ENCODE measurements at regions not wholly inside any gene's neighbourhood (a gene's known extent, or its start where the extent isn't known, plus 50 kb on each side); places are given as distances from the start of the nearest gene placed in this dataset.

DNA sequence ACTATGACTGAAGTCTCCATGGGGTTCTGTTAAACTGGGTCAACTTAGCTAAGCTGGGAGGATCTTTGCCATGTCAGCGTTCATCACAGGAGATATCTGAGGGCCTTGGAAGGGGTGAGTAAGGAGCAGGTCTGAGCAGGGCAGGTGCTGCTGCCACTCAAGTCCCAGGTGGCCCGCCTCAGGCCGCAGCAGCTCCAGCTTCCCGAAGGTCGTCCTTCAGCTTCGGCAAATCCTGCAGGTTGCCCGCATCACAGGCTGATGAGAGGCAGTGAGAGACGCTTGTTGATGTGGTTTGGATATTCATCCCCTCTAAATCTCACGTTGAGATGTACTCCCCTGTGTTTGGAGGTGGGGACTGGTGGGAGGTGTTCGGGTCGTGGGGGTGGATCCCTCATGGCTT lies 166.6 kb downstream of the VAPA start:
- H3K27me3 Mint-ChIP-seq (ENCODE audit: insufficient read depth, unreplicated experiment), result no peaks in the 10 kb centered on the region
- no peak for TF ChIP-seq CTCF (IDR thresholded peaks at IDR 0.05; ENCODE audit: insufficient read depth in 1 of 2, low read depth in 1 of 2, low read length in 1 of 2, severe bottlenecking in 1 of 2, unreplicated experiment in 1 of 2)
- no peak overlapping the region for H3K27ac Mint-ChIP-seq (ENCODE audit: unreplicated experiment)

GRCh38 chr18:10081492-10081891 lies 167.7 kb downstream of the VAPA start:
- Mint-ChIP-seq H3K27me3 (ENCODE audit: insufficient read depth, unreplicated experiment) (no peaks in the 10 kb centered on the region), H3K27ac (ENCODE audit: unreplicated experiment) (no peak overlapping the region), H3K36me3 (ENCODE audit: insufficient read depth, unreplicated experiment) (no peaks in the 10 kb centered on the region), H3K4me3 (ENCODE audit: unreplicated experiment) (no peak overlapping the region), H3K4me1 (ENCODE audit: low read depth, unreplicated experiment) (peaks cover 14% of the 10 kb centered on the region), H3K9me3 (ENCODE audit: unreplicated experiment) (peaks cover 26% of the 10 kb centered on the region)
- H3K27me3 ChIP-seq (replicated peaks; ENCODE audit: control insufficient read depth, insufficient read depth, low read length), result no peaks in the 10 kb centered on the region
- no peak for TF ChIP-seq CTCF (IDR thresholded peaks at IDR 0.05; ENCODE audit: insufficient read depth in 1 of 2, low read depth in 1 of 2, low read length in 1 of 2, severe bottlenecking in 1 of 2, unreplicated experiment in 1 of 2)
- H3K4me1 ChIP-seq, result no peaks in the 10 kb centered on the region; the same call in 1 of the 2 replicates
- ChIA-PET CTCF (no interaction called here), POLR2A (no interaction called here)
- no peak overlapping the region for H3K4me3 ChIP-seq (ENCODE audit: low read depth, low read length)
- intact Hi-C loops (cut with micrococcal nuclease; ENCODE audit: unreplicated experiment), result loop anchor here (10.0 kb wide), 1 partner anchor 63 kb away; no protein-coding TSS in a partner anchor
- DNase-seq, result no peak
- H3K36me3 ChIP-seq (ENCODE audit: control insufficient read depth, insufficient read depth, low read length), result no peaks in the 10 kb centered on the region
- H3K9me3 ChIP-seq, result peaks cover 26% of the 10 kb centered on the region
- BruUV-seq (replicated peaks), result no TSS peak

More for the DNA sequence above, 166.6 kb downstream of the VAPA start:
- Histone ChIP-seq H3K27me3 (replicated peaks; ENCODE audit: control insufficient read depth, insufficient read depth, low read length) (no peaks in the 10 kb centered on the region), H3K9me3 (peaks cover 26% of the 10 kb centered on the region), H3K4me1 (no peaks in the 10 kb centered on the region), H3K4me3 (ENCODE audit: low read depth, low read length) (no peak overlapping the region), H3K36me3 (ENCODE audit: control insufficient read depth, insufficient read depth, low read length) (no peaks in the 10 kb centered on the region)
- ChIA-PET POLR2A (no interaction called here), CTCF (no interaction called here)
- Mint-ChIP-seq H3K4me3 (ENCODE audit: unreplicated experiment) (no peak overlapping the region), H3K4me1 (ENCODE audit: low read depth, unreplicated experiment) (peaks cover 7% of the 10 kb centered on the region), H3K36me3 (ENCODE audit: insufficient read depth, unreplicated experiment) (no peaks in the 10 kb centered on the region), H3K9me3 (ENCODE audit: unreplicated experiment) (peaks cover 26% of the 10 kb centered on the region)
- DNase-seq, result no peak
- intact Hi-C loops (cut with micrococcal nuclease; ENCODE audit: unreplicated experiment), result loop anchor here (10.0 kb wide), 1 partner anchor 64 kb away; no protein-coding TSS in a partner anchor
- no TSS peak for BruUV-seq (replicated peaks)

GRCh38 chr18:10085416-10085815 lies 171.6 kb downstream of the VAPA start:
- Mint-ChIP-seq H3K27ac (ENCODE audit: unreplicated experiment) (no peak overlapping the region), H3K4me1 (ENCODE audit: low read depth, unreplicated experiment) (peaks cover 13% of the 10 kb centered on the region), H3K4me3 (ENCODE audit: unreplicated experiment) (no peak overlapping the region), H3K36me3 (ENCODE audit: insufficient read depth, unreplicated experiment) (no peaks in the 10 kb centered on the region), H3K9me3 (ENCODE audit: unreplicated experiment) (peaks cover 25% of the 10 kb centered on the region), H3K27me3 (ENCODE audit: insufficient read depth, unreplicated experiment) (no peaks in the 10 kb centered on the region)
- no peak for TF ChIP-seq CTCF (IDR thresholded peaks at IDR 0.05; ENCODE audit: insufficient read depth in 1 of 2, low read depth in 1 of 2, low read length in 1 of 2, severe bottlenecking in 1 of 2, unreplicated experiment in 1 of 2)
- no TSS peak for BruUV-seq (replicated peaks)
- CTCF ChIA-PET, result no interaction called here
- intact Hi-C loops (cut with micrococcal nuclease; ENCODE audit: unreplicated experiment), result loop anchor here (10.0 kb wide), 1 partner anchor 59 kb away; no protein-coding TSS in a partner anchor
- Histone ChIP-seq H3K36me3 (ENCODE audit: control insufficient read depth, insufficient read depth, low read length) (no peaks in the 10 kb centered on the region), H3K4me3 (ENCODE audit: low read depth, low read length) (no peak overlapping the region), H3K4me1 (peaks cover 6% of the 10 kb centered on the region), H3K27me3 (replicated peaks; ENCODE audit: control insufficient read depth, insufficient read depth, low read length) (no peaks in the 10 kb centered on the region), H3K9me3 (peaks cover 26% of the 10 kb centered on the region)
- POLR2A ChIA-PET, result no interaction called here
- no peak for DNase-seq
